ENCODE measurements at regions not wholly inside any gene's neighbourhood (a gene's known extent, or its start where the extent isn't known, plus 50 kb on each side); places are given as distances from the start of the nearest gene placed in this dataset.
"Not testable (repeated sequence)": the region's sequence is repeated elsewhere in the genome, so short reads cannot be mapped to it uniquely, and the experiment has no call there.

DNA sequence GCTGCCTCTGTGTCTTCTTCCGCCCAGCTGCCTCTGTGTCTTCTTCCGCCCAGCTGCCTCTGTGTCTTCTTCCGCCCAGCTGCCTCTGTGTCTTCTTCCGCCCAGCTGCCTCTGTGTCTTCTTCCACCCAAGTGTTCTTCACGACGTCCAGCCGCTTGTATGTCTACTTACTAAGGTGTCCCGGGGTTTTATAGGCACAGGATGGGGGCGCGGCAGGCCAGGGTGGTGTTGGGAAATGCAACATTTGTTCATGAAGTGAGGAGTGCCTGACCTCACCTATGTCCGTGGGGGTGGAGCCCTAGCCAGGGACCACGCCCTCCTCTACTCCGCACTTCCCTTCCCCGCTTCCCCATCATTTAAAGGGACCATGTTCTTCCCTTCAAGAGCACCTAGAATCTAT lies 364.5 kb upstream of the KLF6 start:
- TF ChIP-seq POLR2A (IDR thresholded peaks at IDR 0.05): not testable (repeated sequence)
- TF ChIP-seq, protein P1, sequence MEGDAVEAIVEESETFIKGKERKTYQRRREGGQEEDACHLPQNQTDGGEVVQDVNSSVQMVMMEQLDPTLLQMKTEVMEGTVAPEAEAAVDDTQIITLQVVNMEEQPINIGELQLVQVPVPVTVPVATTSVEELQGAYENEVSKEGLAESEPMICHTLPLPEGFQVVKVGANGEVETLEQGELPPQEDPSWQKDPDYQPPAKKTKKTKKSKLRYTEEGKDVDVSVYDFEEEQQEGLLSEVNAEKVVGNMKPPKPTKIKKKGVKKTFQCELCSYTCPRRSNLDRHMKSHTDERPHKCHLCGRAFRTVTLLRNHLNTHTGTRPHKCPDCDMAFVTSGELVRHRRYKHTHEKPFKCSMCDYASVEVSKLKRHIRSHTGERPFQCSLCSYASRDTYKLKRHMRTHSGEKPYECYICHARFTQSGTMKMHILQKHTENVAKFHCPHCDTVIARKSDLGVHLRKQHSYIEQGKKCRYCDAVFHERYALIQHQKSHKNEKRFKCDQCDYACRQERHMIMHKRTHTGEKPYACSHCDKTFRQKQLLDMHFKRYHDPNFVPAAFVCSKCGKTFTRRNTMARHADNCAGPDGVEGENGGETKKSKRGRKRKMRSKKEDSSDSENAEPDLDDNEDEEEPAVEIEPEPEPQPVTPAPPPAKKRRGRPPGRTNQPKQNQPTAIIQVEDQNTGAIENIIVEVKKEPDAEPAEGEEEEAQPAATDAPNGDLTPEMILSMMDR (IDR thresholded peaks at IDR 0.05): not testable (repeated sequence)

Data from testis (tissue), 2 donors.